Hepatocyte (in vitro differentiated cells): ENCODE measurements at regions not wholly inside any gene's neighbourhood (a gene's known extent, or its start where the extent isn't known, plus 50 kb on each side); places are given as distances from the start of the nearest gene placed in this dataset.

Experiments
- EZH2 ChIP-seq: fragments of 200-600 bp; sonication (generic); IDR thresholded peaks from 2 replicates; pipeline ENCODE4 v1.6.1; 2016; ENCODE audit warnings: antibody characterized with exemption, mild to moderate bottlenecking, borderline replicate concordance
- EZH2phosphoT487 ChIP-seq: fragments of 200-600 bp; sonication (generic); IDR thresholded peaks from one replicate; pipeline ENCODE4 v1.6.1; 2018; ENCODE audit warnings: antibody characterized with exemption, mild to moderate bottlenecking, low read depth, moderate library complexity; ENCODE audit not compliant: unreplicated experiment, severe bottlenecking
- TF ChIP-seq, protein P1 (sequence below): fragments of 200-600 bp; sonication (generic); IDR thresholded peaks from 2 replicates; pipeline ENCODE4 v1.5.1; 2016; ENCODE audit warnings: antibody characterized with exemption, mild to moderate bottlenecking; ENCODE audit not compliant: poor library complexity

DNA sequence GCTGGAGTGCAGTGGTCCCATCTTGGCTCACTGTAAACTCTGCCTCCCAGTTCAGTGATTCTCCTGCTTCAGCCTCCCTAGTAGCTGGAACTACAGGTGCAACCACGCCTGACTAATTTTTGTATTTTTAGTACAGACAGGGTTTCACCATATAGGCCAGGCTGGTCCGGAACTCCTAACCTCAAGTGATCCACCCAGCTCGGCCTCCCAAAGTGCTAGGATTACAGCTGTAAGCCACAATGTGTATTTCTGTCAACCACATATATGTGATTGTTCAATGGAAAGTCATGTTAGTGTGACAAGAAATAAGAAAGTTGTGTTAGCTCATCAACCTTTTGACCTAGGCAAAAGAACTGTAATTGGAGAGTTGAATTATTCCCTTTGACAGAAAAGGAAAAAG lies 677.1 kb upstream of the CHD1 start:
- TF ChIP-seq, protein P1, sequence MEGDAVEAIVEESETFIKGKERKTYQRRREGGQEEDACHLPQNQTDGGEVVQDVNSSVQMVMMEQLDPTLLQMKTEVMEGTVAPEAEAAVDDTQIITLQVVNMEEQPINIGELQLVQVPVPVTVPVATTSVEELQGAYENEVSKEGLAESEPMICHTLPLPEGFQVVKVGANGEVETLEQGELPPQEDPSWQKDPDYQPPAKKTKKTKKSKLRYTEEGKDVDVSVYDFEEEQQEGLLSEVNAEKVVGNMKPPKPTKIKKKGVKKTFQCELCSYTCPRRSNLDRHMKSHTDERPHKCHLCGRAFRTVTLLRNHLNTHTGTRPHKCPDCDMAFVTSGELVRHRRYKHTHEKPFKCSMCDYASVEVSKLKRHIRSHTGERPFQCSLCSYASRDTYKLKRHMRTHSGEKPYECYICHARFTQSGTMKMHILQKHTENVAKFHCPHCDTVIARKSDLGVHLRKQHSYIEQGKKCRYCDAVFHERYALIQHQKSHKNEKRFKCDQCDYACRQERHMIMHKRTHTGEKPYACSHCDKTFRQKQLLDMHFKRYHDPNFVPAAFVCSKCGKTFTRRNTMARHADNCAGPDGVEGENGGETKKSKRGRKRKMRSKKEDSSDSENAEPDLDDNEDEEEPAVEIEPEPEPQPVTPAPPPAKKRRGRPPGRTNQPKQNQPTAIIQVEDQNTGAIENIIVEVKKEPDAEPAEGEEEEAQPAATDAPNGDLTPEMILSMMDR, result no peak
- TF ChIP-seq EZH2 (no peak), EZH2phosphoT487 (no peak)
